H1 (cell line): ENCODE measurements at regions not wholly inside any gene's neighbourhood (a gene's known extent, or its start where the extent isn't known, plus 50 kb on each side); places are given as distances from the start of the nearest gene placed in this dataset.

Experiments
- CHD7 ChIP-seq: fragments of 300-600 bp; sonication (generic); IDR thresholded peaks from 2 replicates; pipeline ENCODE4 v1.7.1; 2012; ENCODE audit warnings: low read length, moderate library complexity, mild to moderate bottlenecking, inconsistent platforms; ENCODE audit not compliant: insufficient replicate concordance
- GABPA ChIP-seq: IDR thresholded peaks from 2 replicates; pipeline ENCODE4 v1.6.1; 2011; ENCODE audit warnings: mild to moderate bottlenecking, low read length, moderate library complexity, borderline replicate concordance; ENCODE audit not compliant: insufficient read depth
- JUN ChIP-seq: IDR thresholded peaks from 2 replicates; pipeline ENCODE4 v1.6.1; 2011; ENCODE audit warnings: low read depth, mild to moderate bottlenecking, improper control_type of control experiment, low read length
- TF ChIP-seq, protein P1 (sequence below): IDR thresholded peaks from 2 replicates; pipeline ENCODE4 v1.6.1; 2012; ENCODE audit warnings: low read length, inconsistent platforms

GRCh38 chr16:85983606-85984230 is 84.8 kb downstream of the IRF8 start (continued):
- TF ChIP-seq CHD7: no peak
- no peak for TF ChIP-seq JUN
- TF ChIP-seq GABPA: no peak
- TF ChIP-seq, protein P1, sequence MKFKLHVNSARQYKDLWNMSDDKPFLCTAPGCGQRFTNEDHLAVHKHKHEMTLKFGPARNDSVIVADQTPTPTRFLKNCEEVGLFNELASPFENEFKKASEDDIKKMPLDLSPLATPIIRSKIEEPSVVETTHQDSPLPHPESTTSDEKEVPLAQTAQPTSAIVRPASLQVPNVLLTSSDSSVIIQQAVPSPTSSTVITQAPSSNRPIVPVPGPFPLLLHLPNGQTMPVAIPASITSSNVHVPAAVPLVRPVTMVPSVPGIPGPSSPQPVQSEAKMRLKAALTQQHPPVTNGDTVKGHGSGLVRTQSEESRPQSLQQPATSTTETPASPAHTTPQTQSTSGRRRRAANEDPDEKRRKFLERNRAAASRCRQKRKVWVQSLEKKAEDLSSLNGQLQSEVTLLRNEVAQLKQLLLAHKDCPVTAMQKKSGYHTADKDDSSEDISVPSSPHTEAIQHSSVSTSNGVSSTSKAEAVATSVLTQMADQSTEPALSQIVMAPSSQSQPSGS: no peak
